ENCODE measurements at regions not wholly inside any gene's neighbourhood (a gene's known extent, or its start where the extent isn't known, plus 50 kb on each side); places are given as distances from the start of the nearest gene placed in this dataset.

GRCh38 chr9:31870276-31870675, 514.2 kb upstream of the ACO1 start:
- H3F3A ChIP-seq (ENCODE audit: insufficient read depth, low read length): no peaks in the 10 kb centered on the region
- no peak overlapping the region for H3K9ac ChIP-seq (ENCODE audit: low read length)
- H4K20me1 ChIP-seq (ENCODE audit: insufficient read depth, low read length): no peaks in the 10 kb centered on the region
- H3K27ac ChIP-seq (ENCODE audit: low read depth, low read length, poor library complexity, severe bottlenecking): no peak overlapping the region
- H3K4me2 ChIP-seq (ENCODE audit: low read length): no peak overlapping the region
- no peaks in the 10 kb centered on the region for H3K9me2 ChIP-seq (ENCODE audit: low read depth, low read length)
- H3K36me3 ChIP-seq (ENCODE audit: insufficient read depth, low read length): no peaks in the 10 kb centered on the region
- no peak overlapping the region for H2AFZ ChIP-seq (ENCODE audit: low read length)
- H3K4me1 ChIP-seq (ENCODE audit: insufficient read depth, low read length, severe bottlenecking): no peaks in the 10 kb centered on the region
- H3K9me3 ChIP-seq (ENCODE audit: low read length): no peaks in the 10 kb centered on the region
- no peak overlapping the region for H3K4me3 ChIP-seq (ENCODE audit: low read depth, low read length, poor library complexity, severe bottlenecking)
- no peaks in the 10 kb centered on the region for H3K27me3 ChIP-seq (ENCODE audit: insufficient read depth, low read length)
- TF ChIP-seq CTCF (IDR thresholded peaks at IDR 0.05; ENCODE audit: low read length): no peak
- no peak for TF ChIP-seq EZH2 (IDR thresholded peaks at IDR 0.05; ENCODE audit: borderline replicate concordance, low read length)
- no peaks in the 10 kb centered on the region for H3K79me2 ChIP-seq (ENCODE audit: insufficient read depth, low read length)

GRCh38 chr9:31873722-31874121, 510.7 kb upstream of the ACO1 start:
- H3K4me1 ChIP-seq (ENCODE audit: insufficient read depth, low read length, severe bottlenecking): no peaks in the 10 kb centered on the region
- no peaks in the 10 kb centered on the region for H3K79me2 ChIP-seq (ENCODE audit: insufficient read depth, low read length)
- H3K9me2 ChIP-seq (ENCODE audit: low read depth, low read length): no peaks in the 10 kb centered on the region
- no peak overlapping the region for H3K9ac ChIP-seq (ENCODE audit: low read length)
- H3K9me3 ChIP-seq (ENCODE audit: low read length): no peaks in the 10 kb centered on the region
- H3K4me2 ChIP-seq (ENCODE audit: low read length): no peak overlapping the region
- no peaks in the 10 kb centered on the region for H3K36me3 ChIP-seq (ENCODE audit: insufficient read depth, low read length)
- TF ChIP-seq EZH2 (IDR thresholded peaks at IDR 0.05; ENCODE audit: borderline replicate concordance, low read length) (no peak), CTCF (IDR thresholded peaks at IDR 0.05; ENCODE audit: low read length) (no peak)
- H2AFZ ChIP-seq (ENCODE audit: low read length): no peak overlapping the region
- H3K4me3 ChIP-seq (ENCODE audit: low read depth, low read length, poor library complexity, severe bottlenecking): no peak overlapping the region
- no peaks in the 10 kb centered on the region for H3K27me3 ChIP-seq (ENCODE audit: insufficient read depth, low read length)
- H4K20me1 ChIP-seq (ENCODE audit: insufficient read depth, low read length): no peaks in the 10 kb centered on the region
- no peak overlapping the region for H3K27ac ChIP-seq (ENCODE audit: low read depth, low read length, poor library complexity, severe bottlenecking)
- H3F3A ChIP-seq (ENCODE audit: insufficient read depth, low read length): no peaks in the 10 kb centered on the region

- Histone ChIP-seq H3K9me2 (ENCODE audit: low read depth, low read length) (no peaks in the 10 kb centered on the region), H2AFZ (ENCODE audit: low read length) (no peak overlapping the region), H3K4me3 (ENCODE audit: low read depth, low read length, poor library complexity, severe bottlenecking) (no peak overlapping the region), H4K20me1 (ENCODE audit: insufficient read depth, low read length) (no peaks in the 10 kb centered on the region), H3K9me3 (ENCODE audit: low read length) (no peaks in the 10 kb centered on the region), H3K36me3 (ENCODE audit: insufficient read depth, low read length) (no peaks in the 10 kb centered on the region), H3F3A (ENCODE audit: insufficient read depth, low read length) (no peaks in the 10 kb centered on the region), H3K4me2 (ENCODE audit: low read length) (no peak overlapping the region), H3K79me2 (ENCODE audit: insufficient read depth, low read length) (no peaks in the 10 kb centered on the region), H3K27ac (ENCODE audit: low read depth, low read length, poor library complexity, severe bottlenecking) (no peak overlapping the region), H3K4me1 (ENCODE audit: insufficient read depth, low read length, severe bottlenecking) (no peaks in the 10 kb centered on the region), H3K27me3 (ENCODE audit: insufficient read depth, low read length) (no peaks in the 10 kb centered on the region), H3K9ac (ENCODE audit: low read length) (no peak overlapping the region)
- no peak for TF ChIP-seq CTCF (IDR thresholded peaks at IDR 0.05; ENCODE audit: low read length)
- no peak for TF ChIP-seq EZH2 (IDR thresholded peaks at IDR 0.05; ENCODE audit: borderline replicate concordance, low read length)
Measured at GRCh38 chr9:31894008-31894407, 490.4 kb upstream of the ACO1 start.
